Activated CD4-positive, alpha-beta memory T cell treated with anti-CD3 and anti-CD28 coated beads for 36 hours (primary cell): ENCODE measurements at regions not wholly inside any gene's neighbourhood (a gene's known extent, or its start where the extent isn't known, plus 50 kb on each side); places are given as distances from the start of the nearest gene placed in this dataset.

Source experiments
- CTCF ChIA-PET: fragments of 350-600 bp; sonication (Branson Sonifier 250); formaldehyde crosslinking; loops from one replicate; lab custom pipeline; 2021; ENCODE audit warnings: antibody characterized with exemption, inconsistent platforms; lab: Charles Lee
- POLR2A ChIA-PET: fragments of 350-600 bp; sonication (Branson Sonifier 250); formaldehyde crosslinking; loops from one replicate; lab custom pipeline; 2021; ENCODE audit warnings: antibody characterized with exemption; lab: Charles Lee
- DNase-seq: peaks from one replicate; pipeline ENCODE4 v3.0.0-alpha.2; 2020
- H3K27ac Mint-ChIP-seq: one replicate; pipeline ENCODE4 v1.8.0; 2021; ENCODE audit warnings: mixed read lengths
- H3K27me3 Mint-ChIP-seq: one replicate; pipeline ENCODE4 v1.8.0; 2021; ENCODE audit warnings: mixed read lengths
- H3K36me3 Mint-ChIP-seq: one replicate; pipeline ENCODE4 v1.8.0; 2021; ENCODE audit warnings: mixed read lengths
- H3K4me1 Mint-ChIP-seq: one replicate; pipeline ENCODE4 v1.8.0; 2021; ENCODE audit warnings: low read depth, mixed read lengths
- H3K4me3 Mint-ChIP-seq: one replicate; pipeline ENCODE4 v1.8.0; 2021; ENCODE audit warnings: mild to moderate bottlenecking, mixed read lengths
- H3K9me3 Mint-ChIP-seq: one replicate; pipeline ENCODE4 v1.8.0; 2021; ENCODE audit warnings: mixed read lengths
- intact Hi-C: fragments of 100-400 bp; cut with micrococcal nuclease; formaldehyde crosslinking; loops from one replicate; pipeline ENCODE4 v1.15.1; 2023

GRCh38 chr10:128570319-128570995, 444.2 kb upstream of the MKI67 start:
- Mint-ChIP-seq H3K9me3 (no peaks in the 10 kb centered on the region), H3K27me3 (no peaks in the 10 kb centered on the region), H3K36me3 (no peaks in the 10 kb centered on the region), H3K4me1 (no peaks in the 10 kb centered on the region), H3K4me3 (no peak overlapping the region), H3K27ac (no peak overlapping the region)
- intact Hi-C loops, result no loop called here
- POLR2A ChIA-PET, result no interaction called here
- no peak for DNase-seq
- CTCF ChIA-PET, result no interaction called here

GRCh38 chr10:128571071-128571470, 444.8 kb upstream of the MKI67 start:
- Mint-ChIP-seq H3K4me1 (no peaks in the 10 kb centered on the region), H3K4me3 (no peak overlapping the region), H3K36me3 (no peaks in the 10 kb centered on the region), H3K9me3 (no peaks in the 10 kb centered on the region), H3K27ac (no peak overlapping the region), H3K27me3 (no peaks in the 10 kb centered on the region)
- intact Hi-C loops, result no loop called here
- ChIA-PET CTCF (no interaction called here), POLR2A (no interaction called here)
- no peak for DNase-seq

GRCh38 chr10:128571745-128572144, 445.5 kb upstream of the MKI67 start:
- ChIA-PET POLR2A (no interaction called here), CTCF (no interaction called here)
- Mint-ChIP-seq H3K36me3 (no peaks in the 10 kb centered on the region), H3K27ac (no peak overlapping the region), H3K9me3 (no peaks in the 10 kb centered on the region), H3K4me3 (no peak overlapping the region), H3K27me3 (no peaks in the 10 kb centered on the region), H3K4me1 (no peaks in the 10 kb centered on the region)
- no peak for DNase-seq
- intact Hi-C loops, result no loop called here

- H3K4me1 Mint-ChIP-seq, result no peaks in the 10 kb centered on the region
- H3K9me3 Mint-ChIP-seq, result no peaks in the 10 kb centered on the region
- H3K27ac Mint-ChIP-seq, result no peak overlapping the region
- CTCF ChIA-PET, result no interaction called here
- intact Hi-C loops, result no loop called here
- H3K4me3 Mint-ChIP-seq, result no peak overlapping the region
- no peak for DNase-seq
- POLR2A ChIA-PET, result no interaction called here
- no peaks in the 10 kb centered on the region for H3K36me3 Mint-ChIP-seq
- no peaks in the 10 kb centered on the region for H3K27me3 Mint-ChIP-seq
These were observed 446.5 kb upstream of the MKI67 start for GRCh38 chr10:128572696-128573095.

GRCh38 chr10:128573281-128573845, 447.1 kb upstream of the MKI67 start:
- no peaks in the 10 kb centered on the region for H3K36me3 Mint-ChIP-seq
- CTCF ChIA-PET, result no interaction called here
- H3K27ac Mint-ChIP-seq, result no peak overlapping the region
- intact Hi-C loops, result no loop called here
- no peak for DNase-seq
- H3K27me3 Mint-ChIP-seq, result no peaks in the 10 kb centered on the region
- no peak overlapping the region for H3K4me3 Mint-ChIP-seq
- POLR2A ChIA-PET, result no interaction called here
- no peaks in the 10 kb centered on the region for H3K9me3 Mint-ChIP-seq
- no peaks in the 10 kb centered on the region for H3K4me1 Mint-ChIP-seq

GRCh38 chr10:128573986-128574385, 447.8 kb upstream of the MKI67 start:
- DNase-seq, result no peak
- CTCF ChIA-PET, result no interaction called here
- H3K27ac Mint-ChIP-seq, result no peak overlapping the region
- POLR2A ChIA-PET, result no interaction called here
- H3K27me3 Mint-ChIP-seq, result no peaks in the 10 kb centered on the region
- no peaks in the 10 kb centered on the region for H3K4me1 Mint-ChIP-seq
- no peaks in the 10 kb centered on the region for H3K36me3 Mint-ChIP-seq
- no peak overlapping the region for H3K4me3 Mint-ChIP-seq
- H3K9me3 Mint-ChIP-seq, result no peaks in the 10 kb centered on the region
- intact Hi-C loops, result no loop called here

- Mint-ChIP-seq H3K4me3 (no peak overlapping the region), H3K4me1 (no peaks in the 10 kb centered on the region), H3K9me3 (no peaks in the 10 kb centered on the region), H3K27me3 (no peaks in the 10 kb centered on the region), H3K27ac (no peak overlapping the region), H3K36me3 (no peaks in the 10 kb centered on the region)
- ChIA-PET CTCF (no interaction called here), POLR2A (no interaction called here)
- intact Hi-C loops, result no loop called here
- no peak for DNase-seq
These were observed 448.5 kb upstream of the MKI67 start for GRCh38 chr10:128574581-128575210.

- Mint-ChIP-seq H3K36me3 (no peaks in the 10 kb centered on the region), H3K27ac (no peak overlapping the region), H3K27me3 (no peaks in the 10 kb centered on the region), H3K9me3 (no peaks in the 10 kb centered on the region), H3K4me3 (no peak overlapping the region), H3K4me1 (no peaks in the 10 kb centered on the region)
- POLR2A ChIA-PET, result no interaction called here
- no peak for DNase-seq
- CTCF ChIA-PET, result no interaction called here
- intact Hi-C loops, result no loop called here
These were observed 449.5 kb upstream of the MKI67 start for GRCh38 chr10:128575761-128576160.

GRCh38 chr10:128576336-128576735, 450.1 kb upstream of the MKI67 start:
- H3K27ac Mint-ChIP-seq, result no peak overlapping the region
- peaks cover 3% of the 10 kb centered on the region for H3K27me3 Mint-ChIP-seq
- no peaks in the 10 kb centered on the region for H3K4me1 Mint-ChIP-seq
- no peak for DNase-seq
- CTCF ChIA-PET, result no interaction called here
- no peak overlapping the region for H3K4me3 Mint-ChIP-seq
- POLR2A ChIA-PET, result no interaction called here
- H3K9me3 Mint-ChIP-seq, result no peaks in the 10 kb centered on the region
- intact Hi-C loops, result no loop called here
- H3K36me3 Mint-ChIP-seq, result no peaks in the 10 kb centered on the region

GRCh38 chr10:128576943-128577670, 450.9 kb upstream of the MKI67 start:
- intact Hi-C loops, result no loop called here
- Mint-ChIP-seq H3K4me1 (no peaks in the 10 kb centered on the region), H3K4me3 (no peak overlapping the region), H3K27ac (no peak overlapping the region), H3K27me3 (peaks cover 3% of the 10 kb centered on the region), H3K9me3 (no peaks in the 10 kb centered on the region), H3K36me3 (no peaks in the 10 kb centered on the region)
- DNase-seq, result no peak
- ChIA-PET CTCF (no interaction called here), POLR2A (no interaction called here)

- H3K36me3 Mint-ChIP-seq, result no peaks in the 10 kb centered on the region
- POLR2A ChIA-PET, result no interaction called here
- CTCF ChIA-PET, result no interaction called here
These were observed 451.9 kb upstream of the MKI67 start for GRCh38 chr10:128577958-128578750.

GRCh38 chr10:128578766-128579165, 452.5 kb upstream of the MKI67 start:
- Mint-ChIP-seq H3K36me3 (no peaks in the 10 kb centered on the region), H3K9me3 (no peaks in the 10 kb centered on the region), H3K27me3 (peaks cover 3% of the 10 kb centered on the region), H3K27ac (no peak overlapping the region), H3K4me1 (no peaks in the 10 kb centered on the region), H3K4me3 (no peak overlapping the region)
- POLR2A ChIA-PET, result no interaction called here
- intact Hi-C loops, result no loop called here
- CTCF ChIA-PET, result no interaction called here
- no peak for DNase-seq

More at GRCh38 chr10:128577958-128578750, 451.9 kb upstream of the MKI67 start:
- H3K27ac Mint-ChIP-seq, result no peak overlapping the region
- H3K4me1 Mint-ChIP-seq, result no peaks in the 10 kb centered on the region
- H3K27me3 Mint-ChIP-seq, result peaks cover 3% of the 10 kb centered on the region
- no peaks in the 10 kb centered on the region for H3K9me3 Mint-ChIP-seq
- intact Hi-C loops, result no loop called here
- DNase-seq, result no peak
- H3K4me3 Mint-ChIP-seq, result no peak overlapping the region
